Activated CD8-positive, alpha-beta T cell treated with anti-CD3 and anti-CD28 coated beads for 36 hours (primary cell): ENCODE measurements at regions not wholly inside any gene's neighbourhood (a gene's known extent, or its start where the extent isn't known, plus 50 kb on each side); places are given as distances from the start of the nearest gene placed in this dataset.

ENCODE experiments used
- ATAC-seq: fragments of 200-7000 bp; cut with Tn5 transposase; one replicate; pipeline ENCODE4 v1.10.0; 2021; ENCODE audit warnings: mild to moderate bottlenecking, moderate library complexity
- CTCF ChIA-PET: fragments of 350-600 bp; sonication (Branson Sonifier 250); formaldehyde crosslinking; loops from one replicate; lab custom pipeline; 2021; ENCODE audit warnings: antibody characterized with exemption; lab: Charles Lee
- POLR2A ChIA-PET: fragments of 350-600 bp; sonication (Branson Sonifier 250); formaldehyde crosslinking; loops from one replicate; lab custom pipeline; 2021; ENCODE audit warnings: antibody characterized with exemption; lab: Charles Lee
- DNase-seq: peaks from one replicate; pipeline ENCODE4 v3.0.0-alpha.2; 2020
- H3K27ac Mint-ChIP-seq: one replicate; pipeline ENCODE4 v1.8.0; 2021; ENCODE audit warnings: mild to moderate bottlenecking, mixed read lengths
- H3K27me3 Mint-ChIP-seq: one replicate; pipeline ENCODE4 v1.8.0; 2021; ENCODE audit warnings: mixed read lengths
- H3K36me3 Mint-ChIP-seq: one replicate; pipeline ENCODE4 v1.8.0; 2021; ENCODE audit warnings: low read depth, mixed read lengths
- H3K4me1 Mint-ChIP-seq: one replicate; pipeline ENCODE4 v1.8.0; 2021; ENCODE audit warnings: low read depth, mixed read lengths
- H3K4me3 Mint-ChIP-seq: one replicate; pipeline ENCODE4 v1.8.0; 2021; ENCODE audit warnings: mild to moderate bottlenecking, moderate library complexity, mixed read lengths
- H3K9me3 Mint-ChIP-seq: one replicate; pipeline ENCODE4 v1.8.0; 2021; ENCODE audit warnings: mixed read lengths
- CTCF ChIP-seq: fragments of 200-600 bp; IDR thresholded peaks from one replicate; pipeline ENCODE4 v1.8.0; 2022; ENCODE audit warnings: antibody characterized with exemption, mild to moderate bottlenecking
- intact Hi-C: fragments of 100-400 bp; cut with micrococcal nuclease; formaldehyde crosslinking; loops from one replicate; pipeline ENCODE4 v1.10.0; 2022

- H3K36me3 Mint-ChIP-seq: no peaks in the 10 kb centered on the region
- H3K27me3 Mint-ChIP-seq: no peaks in the 10 kb centered on the region
- no peak overlapping the region for H3K4me3 Mint-ChIP-seq
These were observed 817.4 kb downstream of the BRD1 start for GRCh38 chr22:49010070-49010863.

GRCh38 chr22:49009359-49010063 is 818.2 kb downstream of the BRD1 start:
- H3K36me3 Mint-ChIP-seq: no peaks in the 10 kb centered on the region
- ChIA-PET POLR2A (no interaction called here), CTCF (no interaction called here)
- TF ChIP-seq CTCF: no peak
- no peaks in the 10 kb centered on the region for H3K9me3 Mint-ChIP-seq
- no peak overlapping the region for H3K27ac Mint-ChIP-seq
- H3K4me1 Mint-ChIP-seq: no peaks in the 10 kb centered on the region
- intact Hi-C loops: no loop called here
- no peak overlapping the region for H3K4me3 Mint-ChIP-seq
- ATAC-seq (no peak), DNase-seq (no peak)
- H3K27me3 Mint-ChIP-seq: no peaks in the 10 kb centered on the region

More at GRCh38 chr22:49010070-49010863, 817.4 kb downstream of the BRD1 start:
- intact Hi-C loops: no loop called here
- ATAC-seq: no peak
- Mint-ChIP-seq H3K4me1 (no peaks in the 10 kb centered on the region), H3K27ac (no peak overlapping the region), H3K9me3 (no peaks in the 10 kb centered on the region)
- POLR2A ChIA-PET: no interaction called here
- TF ChIP-seq CTCF: no peak
- CTCF ChIA-PET: no interaction called here
- DNase-seq: no peak

GRCh38 chr22:49008682-49009235 is 818.9 kb downstream of the BRD1 start:
- POLR2A ChIA-PET: no interaction called here
- Mint-ChIP-seq H3K4me1 (no peaks in the 10 kb centered on the region), H3K27me3 (no peaks in the 10 kb centered on the region), H3K27ac (no peak overlapping the region), H3K9me3 (no peaks in the 10 kb centered on the region), H3K4me3 (no peak overlapping the region), H3K36me3 (no peaks in the 10 kb centered on the region)
- CTCF ChIA-PET: no interaction called here
- intact Hi-C loops: no loop called here
- ATAC-seq (no peak), DNase-seq (no peak)
- no peak for TF ChIP-seq CTCF

- Mint-ChIP-seq H3K36me3 (no peaks in the 10 kb centered on the region), H3K4me3 (no peak overlapping the region), H3K27ac (no peak overlapping the region), H3K27me3 (no peaks in the 10 kb centered on the region), H3K4me1 (no peaks in the 10 kb centered on the region), H3K9me3 (peaks cover 3% of the 10 kb centered on the region)
- intact Hi-C loops: no loop called here
- CTCF ChIA-PET: no interaction called here
- DNase-seq (no peak), ATAC-seq (no peak)
- TF ChIP-seq CTCF: no peak
- POLR2A ChIA-PET: no interaction called here
These were observed 820.5 kb downstream of the BRD1 start for GRCh38 chr22:49007013-49007653.
